ENCODE measurements at regions not wholly inside any gene's neighbourhood (a gene's known extent, or its start where the extent isn't known, plus 50 kb on each side); places are given as distances from the start of the nearest gene placed in this dataset.

GRCh38 chr5:6175172-6175854, 203.0 kb downstream of the MED10 start:
- no peak for DNase-seq (ENCODE audit: low read depth in 4 of 4, low spot score in 1 of 4)

DNA sequence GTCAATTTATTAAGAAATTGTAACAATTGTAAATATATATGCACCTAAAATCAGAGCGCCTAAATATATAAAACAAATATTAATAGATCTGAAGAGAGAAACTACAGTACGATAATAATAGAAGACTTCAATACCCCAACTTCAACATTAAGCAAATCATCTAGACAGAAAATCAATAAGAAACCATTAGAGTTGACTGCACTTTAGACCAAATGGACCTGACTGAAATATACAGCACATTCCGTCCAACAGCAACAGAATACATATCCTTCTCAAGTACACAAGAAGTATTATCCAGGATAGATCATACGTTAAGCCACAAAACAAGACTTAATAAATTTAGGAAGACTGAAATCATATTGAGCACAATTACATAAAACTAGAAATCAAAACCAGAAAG, 208.7 kb downstream of the MED10 start:
- DNase-seq (ENCODE audit: low read depth in 4 of 4, low spot score in 1 of 4) = no peak

DNA sequence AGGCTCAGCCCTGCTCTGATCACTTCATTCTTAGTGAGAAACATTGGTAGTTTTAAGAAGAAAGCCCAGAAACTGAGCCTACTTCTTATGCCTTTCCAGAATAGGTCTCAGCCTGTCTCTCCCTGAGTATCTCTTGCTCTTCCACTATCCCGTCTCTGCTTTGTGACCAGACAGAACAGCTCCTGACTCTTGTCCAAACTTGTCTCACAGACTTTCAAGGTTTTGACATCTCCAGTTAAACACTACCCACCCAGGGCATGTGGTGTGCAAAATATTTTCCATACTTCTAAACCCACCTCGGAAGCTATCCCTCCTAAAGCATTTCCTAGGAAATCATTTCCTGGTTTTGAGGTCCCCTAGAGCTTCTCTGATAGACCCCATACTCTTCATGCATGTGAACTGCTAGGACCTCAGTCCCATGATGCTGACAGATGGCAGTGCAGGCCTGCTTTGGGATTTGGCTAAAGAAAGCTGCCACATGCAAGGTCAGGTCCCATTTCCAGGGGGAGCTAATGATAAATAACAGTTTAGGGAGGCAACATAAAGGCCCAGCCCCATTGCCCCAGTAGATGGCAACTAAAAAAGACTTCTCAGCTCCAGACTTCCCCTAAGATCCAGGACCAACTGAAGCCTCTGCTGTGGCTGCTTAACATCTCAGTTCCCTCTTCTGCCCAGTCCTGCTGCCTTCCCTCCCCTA, 211.5 kb downstream of the MED10 start:
- no peak for DNase-seq (ENCODE audit: low read depth in 4 of 4, low spot score in 1 of 4)

DNA sequence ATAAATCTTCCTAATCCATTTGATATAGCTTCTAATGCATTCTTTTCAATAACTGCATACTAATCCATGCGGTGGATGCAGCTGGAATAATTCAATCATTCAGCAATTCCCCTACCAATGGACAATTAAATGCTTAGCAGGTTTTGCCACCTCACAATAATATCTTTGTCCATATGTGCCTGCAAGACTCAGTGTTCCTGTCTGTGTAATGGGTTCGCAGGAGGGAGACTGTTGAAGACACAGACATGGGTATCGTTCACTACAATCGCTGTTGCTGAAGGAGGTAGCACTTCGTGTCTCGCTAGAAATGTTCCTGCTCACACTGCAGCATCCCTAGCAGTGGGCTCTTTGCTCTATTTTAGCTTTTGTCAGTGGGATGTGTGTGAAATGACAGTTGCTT, 214.4 kb downstream of the MED10 start:
- no peak for DNase-seq (ENCODE audit: low read depth in 4 of 4, low spot score in 1 of 4)

DNA sequence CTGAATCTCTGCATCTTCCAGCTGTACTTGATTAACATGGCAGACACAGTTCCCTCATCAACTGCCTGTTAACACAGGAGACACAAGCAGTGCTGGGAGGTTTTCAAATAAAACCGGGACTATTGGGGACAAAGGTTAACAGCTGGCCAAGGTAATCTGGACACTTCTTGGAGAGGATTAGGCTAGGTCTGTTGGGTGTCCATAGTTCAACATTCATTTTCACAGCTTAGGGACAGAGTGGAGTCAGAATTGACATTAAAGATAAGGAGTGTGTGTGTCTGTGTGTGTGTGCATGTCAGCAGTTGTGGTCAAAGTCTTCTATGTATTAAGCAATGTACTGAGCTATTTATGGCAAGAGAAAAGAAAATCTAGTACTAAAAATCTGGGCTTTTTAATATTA, 216.2 kb downstream of the MED10 start:
- no peak for DNase-seq (ENCODE audit: low read depth in 4 of 4, low spot score in 1 of 4)

- no peak for DNase-seq (ENCODE audit: low read depth in 4 of 4, low spot score in 1 of 4)
These were observed 217.1 kb downstream of the MED10 start for GRCh38 chr5:6161257-6161656.

- no peak for DNase-seq (ENCODE audit: low read depth in 4 of 4, low spot score in 1 of 4)
These were observed 218.4 kb downstream of the MED10 start for GRCh38 chr5:6159832-6160430.

GRCh38 chr5:6158974-6159831, 219.1 kb downstream of the MED10 start:
- no peak for DNase-seq (ENCODE audit: low read depth in 4 of 4, low spot score in 1 of 4)

DNA sequence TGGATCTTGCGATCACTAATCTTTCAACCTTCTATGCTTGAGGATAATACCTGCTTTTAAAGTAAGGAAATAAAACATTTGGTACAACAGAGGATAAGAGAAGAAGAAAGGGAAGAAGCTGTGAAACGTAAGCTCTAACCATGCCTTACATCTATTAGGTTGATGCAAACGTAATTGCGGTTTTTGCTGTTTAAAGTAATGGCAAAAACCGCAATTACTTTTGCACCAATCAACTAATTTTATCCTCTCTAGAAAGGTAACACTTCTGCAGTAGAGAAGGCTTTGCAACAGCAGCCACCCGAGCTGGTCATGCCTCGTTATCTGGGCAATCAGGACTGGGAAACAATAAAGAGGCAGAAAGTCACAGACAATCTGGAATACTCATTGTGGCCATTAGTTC, 224.1 kb downstream of the MED10 start:
- DNase-seq (ENCODE audit: low read depth in 4 of 4, low spot score in 1 of 4) = no peak

- no peak for DNase-seq (ENCODE audit: low read depth in 4 of 4, low spot score in 1 of 4)
These were observed 232.1 kb downstream of the MED10 start for GRCh38 chr5:6146271-6146670.

GRCh38 chr5:6145616-6146237, 232.6 kb downstream of the MED10 start:
- no peak for DNase-seq (ENCODE audit: low read depth in 4 of 4, low spot score in 1 of 4)

DNA sequence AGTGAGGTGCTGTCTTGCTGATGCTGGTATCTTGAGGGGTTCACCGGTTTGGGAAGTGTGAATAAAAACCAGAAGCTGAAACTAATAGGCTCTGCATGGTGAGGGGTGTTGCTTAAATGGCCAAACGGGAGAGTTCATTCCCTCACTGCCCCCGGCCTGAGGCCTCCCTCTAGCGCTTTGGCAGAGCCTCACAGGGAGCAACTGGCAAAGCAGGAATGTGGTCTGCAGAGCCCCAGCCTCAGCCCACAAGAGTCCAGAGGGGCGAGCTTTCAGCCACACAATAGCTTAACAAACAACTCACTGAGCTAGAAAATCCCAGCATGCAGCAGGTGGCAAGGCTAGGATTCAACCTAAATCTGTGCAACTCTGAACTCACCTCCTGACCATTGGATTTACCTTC, 234.8 kb downstream of the MED10 start:
- no peak for DNase-seq (ENCODE audit: low read depth in 4 of 4, low spot score in 1 of 4)

DNA sequence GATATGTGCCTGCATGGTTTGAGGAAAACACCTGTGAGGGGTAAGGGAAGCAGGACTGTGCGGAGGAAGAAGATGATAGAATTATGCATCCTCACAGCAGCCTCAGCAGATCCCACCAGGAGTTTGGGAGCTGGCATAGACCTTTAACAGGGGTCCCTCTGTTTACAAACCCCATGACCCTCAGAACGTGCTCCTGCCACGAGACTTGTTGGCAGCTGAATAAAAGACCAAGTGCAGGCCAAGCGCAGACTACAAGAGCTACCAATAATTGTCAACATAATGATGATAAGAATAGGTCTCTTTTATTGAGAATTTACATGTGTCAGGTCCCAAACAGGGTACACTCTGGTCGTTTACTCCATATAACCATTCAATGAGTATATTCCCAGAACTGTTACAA, 236.0 kb downstream of the MED10 start:
- no peak for DNase-seq (ENCODE audit: low read depth in 4 of 4, low spot score in 1 of 4)

- no peak for DNase-seq (ENCODE audit: low read depth in 4 of 4, low spot score in 1 of 4)
These were observed 238.1 kb downstream of the MED10 start for GRCh38 chr5:6140219-6140618.

GRCh38 chr5:6135977-6136376, 242.4 kb downstream of the MED10 start:
- no peak for DNase-seq (ENCODE audit: low read depth in 4 of 4, low spot score in 1 of 4)

- DNase-seq (ENCODE audit: low read depth in 4 of 4, low spot score in 1 of 4) = no peak
These were observed 244.1 kb downstream of the MED10 start for GRCh38 chr5:6134281-6134680.

DNA sequence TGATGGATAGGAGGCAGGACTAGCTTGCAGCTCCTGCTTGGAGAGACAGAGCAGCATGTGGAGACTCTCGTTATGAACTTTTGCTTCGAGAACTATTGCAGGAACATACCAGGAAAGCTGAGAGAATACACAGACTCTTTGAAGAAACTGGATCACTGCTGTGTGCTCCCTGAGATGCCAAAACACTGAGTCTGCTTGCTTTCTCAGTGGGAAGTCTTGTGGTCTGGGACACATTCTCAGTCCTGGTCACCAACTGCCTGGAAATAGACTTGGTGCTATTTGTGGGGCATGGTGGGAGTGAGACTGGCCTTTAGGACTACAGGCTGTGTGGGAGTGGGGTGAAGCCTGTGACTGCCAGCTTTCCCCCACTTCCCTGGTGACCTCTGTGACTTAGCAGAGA, 252.6 kb downstream of the MED10 start:
- no peak for DNase-seq (ENCODE audit: low read depth in 4 of 4, low spot score in 1 of 4)

DNA sequence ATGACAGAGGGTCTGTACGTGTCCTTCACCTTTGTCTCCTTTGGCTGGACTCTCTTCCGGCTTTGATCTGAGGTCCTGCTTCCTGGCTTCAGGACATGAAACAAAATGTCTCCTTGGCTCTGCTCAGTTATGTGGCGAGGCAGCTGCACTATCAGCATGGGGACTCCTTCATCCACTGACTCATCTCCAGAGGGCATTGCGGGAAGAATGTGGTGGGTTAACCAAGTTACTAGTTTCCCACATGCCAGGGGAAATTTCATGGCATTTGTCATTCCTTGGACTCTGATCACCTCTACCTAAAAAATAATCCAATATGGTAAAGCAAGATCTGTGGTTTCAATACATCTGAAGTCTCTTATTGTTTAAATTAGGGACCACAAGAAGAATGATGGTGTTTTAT, 259.7 kb downstream of the MED10 start:
- no peak for DNase-seq (ENCODE audit: low read depth in 4 of 4, low spot score in 1 of 4)

DNA sequence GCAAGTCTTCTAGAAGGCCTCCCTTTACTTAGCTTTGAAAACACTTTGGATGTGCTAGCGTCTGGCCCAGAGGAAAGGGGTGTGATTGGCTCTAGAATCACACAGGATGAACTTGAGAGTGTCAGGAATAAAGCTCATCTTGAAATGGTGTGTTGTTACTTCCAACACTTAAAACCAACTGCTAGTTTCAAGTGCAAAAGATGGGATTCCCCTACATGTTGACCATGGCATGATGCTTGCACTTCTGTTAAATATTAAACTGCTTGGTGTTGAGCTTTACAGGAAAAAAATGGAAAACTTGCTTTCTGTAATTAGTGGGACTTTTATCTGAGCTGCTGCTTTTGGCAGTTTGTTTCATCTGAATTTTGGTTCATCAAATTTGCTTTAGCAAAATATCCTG, 261.1 kb downstream of the MED10 start:
- no peak for DNase-seq (ENCODE audit: low read depth in 4 of 4, low spot score in 1 of 4)

DNA sequence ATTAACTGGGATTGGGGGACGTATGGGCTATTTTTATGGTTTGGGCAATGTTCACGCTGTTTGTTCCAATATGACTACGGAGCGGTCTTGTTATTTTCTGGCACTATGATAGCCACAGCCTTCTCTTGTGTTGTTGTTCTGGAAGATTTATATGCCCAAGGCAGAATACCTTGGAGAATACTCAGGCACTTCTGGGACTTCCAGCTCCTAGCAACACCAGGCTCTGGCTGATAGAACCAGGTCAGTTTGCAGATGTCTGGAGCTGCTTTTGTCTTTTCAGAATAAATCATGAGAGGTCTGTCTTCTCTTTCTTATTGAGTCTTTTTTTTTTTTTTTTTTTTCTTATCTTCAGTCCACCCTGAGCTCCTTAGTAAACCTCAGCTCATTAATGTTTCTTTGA, 262.5 kb downstream of the MED10 start:
- DNase-seq (ENCODE audit: low read depth in 4 of 4, low spot score in 1 of 4) = no peak

GRCh38 chr5:6112538-6112937, 265.8 kb downstream of the MED10 start:
- DNase-seq (ENCODE audit: low read depth in 4 of 4, low spot score in 1 of 4) = no peak
